Ovary (tissue), 7 donors: ENCODE measurements at regions not wholly inside any gene's neighbourhood (a gene's known extent, or its start where the extent isn't known, plus 50 kb on each side); places are given as distances from the start of the nearest gene placed in this dataset.

ENCODE experiments used
- DNase-seq, 5 donors: peaks; one replicate each; pipeline ENCODE4 v3.0.0-alpha.2; 2019 to 2020
- H3K27ac ChIP-seq, 2 donors: fragments of 200-600 bp; one replicate each; pipeline versions ENCODE4 v1.5.1 to v1.8.0; 2019 to 2022
- H3K27me3 ChIP-seq: fragments of 200-600 bp; one replicate; pipeline ENCODE4 v1.8.0; 2022
- H3K36me3 ChIP-seq: fragments of 200-600 bp; sonication (generic); one replicate; pipeline ENCODE4 v1.5.1; 2019
- H3K4me1 ChIP-seq: one replicate; pipeline ENCODE4 v1.8.1; 2013; ENCODE audit warnings: mild to moderate bottlenecking, moderate library complexity; ENCODE audit not compliant: insufficient read depth
- H3K4me3 ChIP-seq: fragments of 200-600 bp; sonication (generic); one replicate; pipeline ENCODE4 v1.5.1; 2017
- H3K9me3 ChIP-seq, 2 donors: fragments of 200-600 bp in 1 of 2; sonication (generic) in 1 of 2; one replicate each; pipeline versions ENCODE4 v1.5.1 to v1.8.1; 2013 to 2019; ENCODE audit warnings: mild to moderate bottlenecking in 1 of 2, moderate library complexity in 1 of 2
- EP300 ChIP-seq: sonication (generic); formaldehyde crosslinking; IDR thresholded peaks from one replicate; pipeline ENCODE4 v1.6.1; 2017; ENCODE audit warnings: antibody characterized with exemption
- POLR2A ChIP-seq: fragments of 450-650 bp; IDR thresholded peaks from one replicate; pipeline ENCODE4 v1.6.1; 2017; ENCODE audit warnings: antibody characterized with exemption, mild to moderate bottlenecking, moderate library complexity
- WGBS, 3 donors: extraction: QIAGEN DNeasy Blood & Tissue Kit in 1 of 3; methylation state at CpG; one replicate each; pipeline versions ENCODE4 v1.1.5 to v1.1.7; 2013 to 2017; 5-methylcytosine and 5-hydroxymethylcytosine counted together
- intact Hi-C, 4 donors: fragments of 100-400 bp; cut with DNase I; formaldehyde crosslinking; loops; one replicate each; pipeline versions ENCODE4 v1.11.0 to v1.15.1; 2022 to 2023
- TF ChIP-seq, protein P1 (sequence below), 3 donors: fragments of 450-650 bp in 2 of 3; fragments of 200-600 bp in 1 of 3; IDR thresholded peaks; one replicate each; pipeline versions ENCODE4 v1.5.1 to v1.8.0; 2016 to 2022; ENCODE audit warnings: antibody characterized with exemption in 3 of 3, mild to moderate bottlenecking in 1 of 3
- donor health status: DM: no; HTN: no; CAD: no; lungs with moderate emphysema.
- donor health status: DM: no; HTN: no; CAD: no.
- donor health status: Bipolar disorder and iron deficiency.
- donor health status: DM: no; HTN: no; CAD: no.
- donor health status: DM: yes; HTN: yes; CAD: no.

DNA sequence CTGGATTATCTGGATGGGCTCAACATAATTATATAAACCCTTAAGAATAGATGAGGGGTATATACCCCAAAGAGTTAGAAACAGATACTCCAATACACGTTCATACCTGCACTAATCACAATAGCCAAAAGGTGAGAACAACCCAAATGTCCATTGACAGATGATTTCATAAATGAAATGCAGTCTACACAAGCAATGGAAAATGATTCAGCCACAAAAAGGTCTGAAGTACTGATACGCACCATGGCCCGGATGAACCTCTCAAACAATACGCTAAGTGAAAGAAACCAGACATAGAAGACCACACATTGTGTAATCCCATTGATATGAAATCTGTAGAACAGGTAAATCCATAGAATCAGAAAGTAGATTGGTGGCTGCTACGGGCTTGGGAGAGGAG, 316.8 kb downstream of the LPIN1 start:
- TF ChIP-seq EP300: no peak
- TF ChIP-seq POLR2A: no peak
- TF ChIP-seq, protein P1, sequence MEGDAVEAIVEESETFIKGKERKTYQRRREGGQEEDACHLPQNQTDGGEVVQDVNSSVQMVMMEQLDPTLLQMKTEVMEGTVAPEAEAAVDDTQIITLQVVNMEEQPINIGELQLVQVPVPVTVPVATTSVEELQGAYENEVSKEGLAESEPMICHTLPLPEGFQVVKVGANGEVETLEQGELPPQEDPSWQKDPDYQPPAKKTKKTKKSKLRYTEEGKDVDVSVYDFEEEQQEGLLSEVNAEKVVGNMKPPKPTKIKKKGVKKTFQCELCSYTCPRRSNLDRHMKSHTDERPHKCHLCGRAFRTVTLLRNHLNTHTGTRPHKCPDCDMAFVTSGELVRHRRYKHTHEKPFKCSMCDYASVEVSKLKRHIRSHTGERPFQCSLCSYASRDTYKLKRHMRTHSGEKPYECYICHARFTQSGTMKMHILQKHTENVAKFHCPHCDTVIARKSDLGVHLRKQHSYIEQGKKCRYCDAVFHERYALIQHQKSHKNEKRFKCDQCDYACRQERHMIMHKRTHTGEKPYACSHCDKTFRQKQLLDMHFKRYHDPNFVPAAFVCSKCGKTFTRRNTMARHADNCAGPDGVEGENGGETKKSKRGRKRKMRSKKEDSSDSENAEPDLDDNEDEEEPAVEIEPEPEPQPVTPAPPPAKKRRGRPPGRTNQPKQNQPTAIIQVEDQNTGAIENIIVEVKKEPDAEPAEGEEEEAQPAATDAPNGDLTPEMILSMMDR (IDR thresholded peaks at IDR 0.05): no peak
- no peak overlapping the region for H3K27ac ChIP-seq
- DNase-seq: no peak
- intact Hi-C loops: no loop called here
- H3K36me3 ChIP-seq: no peaks in the 10 kb centered on the region
- H3K4me3 ChIP-seq: no peak overlapping the region
- 83 to 98% (median 95%) methylated on average over 5 of the region's 5 CpGs for WGBS, 3 donors
- no peaks in the 10 kb centered on the region for H3K9me3 ChIP-seq
- peaks cover 2% of the 10 kb centered on the region for H3K4me1 ChIP-seq
- H3K27me3 ChIP-seq: no peaks in the 10 kb centered on the region

DNA sequence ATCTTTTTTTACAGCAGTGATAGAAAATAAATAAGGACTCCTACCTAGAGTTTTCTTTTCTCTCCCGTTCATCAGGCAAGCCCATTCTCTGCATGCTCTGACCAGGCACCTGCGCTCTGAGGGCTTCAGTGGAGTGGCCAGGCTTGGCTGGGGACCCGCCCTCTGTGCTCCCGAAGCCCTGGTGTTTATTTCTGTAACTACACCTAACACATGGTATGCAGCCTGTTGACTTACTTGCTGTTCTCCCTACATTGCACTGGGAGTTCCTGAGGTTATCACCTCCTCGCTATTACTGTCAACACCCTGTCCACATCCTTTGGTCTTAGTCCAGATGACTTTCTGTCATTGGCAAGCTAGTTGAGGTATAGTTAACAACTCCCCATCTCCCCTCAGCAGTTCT, 317.7 kb downstream of the LPIN1 start:
- intact Hi-C loops: no loop called here
- no peak for TF ChIP-seq EP300
- TF ChIP-seq, protein P1 (IDR thresholded peaks at IDR 0.05): no peak
- TF ChIP-seq POLR2A: no peak
- Histone ChIP-seq H3K4me3 (no peak overlapping the region), H3K4me1 (peaks cover 1% of the 10 kb centered on the region), H3K27me3 (no peaks in the 10 kb centered on the region), H3K27ac (no peak overlapping the region), H3K9me3 (no peaks in the 10 kb centered on the region), H3K36me3 (no peaks in the 10 kb centered on the region)
- no peak for DNase-seq
- WGBS, 3 donors: 78 to 84% (median 79%) methylated on average over 5 of the region's 5 CpGs

DNA sequence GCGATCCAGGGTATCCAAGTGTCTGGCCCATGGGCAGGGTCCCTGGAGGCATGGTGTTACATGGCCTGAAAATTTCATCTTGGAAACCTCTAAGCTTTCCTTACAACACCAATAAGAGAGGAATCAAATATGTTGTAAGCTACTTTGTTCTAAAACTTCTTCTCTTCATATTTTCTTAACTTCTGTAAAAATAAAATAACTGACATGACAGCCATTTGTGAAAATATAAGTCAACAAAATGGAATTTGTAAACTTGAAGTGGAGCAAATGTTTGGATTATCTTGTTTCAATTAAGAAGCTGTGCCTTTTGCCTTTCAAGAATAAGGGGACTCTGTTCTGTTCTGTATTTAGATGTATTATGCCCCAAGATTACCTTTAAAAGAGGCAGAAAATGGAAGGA, 319.7 kb downstream of the LPIN1 start:
- Histone ChIP-seq H3K36me3 (no peaks in the 10 kb centered on the region), H3K4me1 (no peaks in the 10 kb centered on the region), H3K27ac (no peak overlapping the region), H3K9me3 (no peaks in the 10 kb centered on the region), H3K27me3 (no peaks in the 10 kb centered on the region), H3K4me3 (no peak overlapping the region)
- intact Hi-C loops: no loop called here
- DNase-seq: no peak
- TF ChIP-seq POLR2A: no peak
- TF ChIP-seq, protein P1 (IDR thresholded peaks at IDR 0.05): no peak
- WGBS, 3 donors: 87 to 92% (median 88%) methylated on average over 1 of the region's 1 CpG

DNA sequence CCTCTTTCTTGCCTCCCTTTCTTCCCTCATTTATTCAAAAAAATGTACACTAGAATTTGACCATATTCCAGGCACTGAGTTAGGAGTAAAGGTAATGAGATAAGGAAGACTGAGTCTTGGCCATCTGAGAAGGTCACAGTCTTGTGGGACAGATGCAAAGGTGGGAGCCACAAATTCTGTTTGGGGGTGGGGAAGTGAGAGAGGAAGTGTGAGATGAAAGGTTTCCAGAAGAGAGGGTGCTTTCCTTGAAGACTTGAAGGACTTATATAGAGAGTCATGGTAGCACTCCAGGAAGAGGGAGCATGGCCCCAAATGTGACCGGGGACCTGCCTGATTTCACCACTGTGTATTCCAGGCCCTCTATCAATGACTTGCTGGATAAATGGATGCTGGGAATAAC, 320.6 kb downstream of the LPIN1 start:
- Histone ChIP-seq H3K36me3 (no peaks in the 10 kb centered on the region), H3K27me3 (no peaks in the 10 kb centered on the region), H3K9me3 (no peaks in the 10 kb centered on the region), H3K27ac (no peak overlapping the region), H3K4me3 (no peak overlapping the region), H3K4me1 (no peaks in the 10 kb centered on the region)
- intact Hi-C loops: no loop called here
- TF ChIP-seq POLR2A (no peak), EP300 (no peak)
- TF ChIP-seq, protein P1 (IDR thresholded peaks at IDR 0.05): no peak
- DNase-seq: no peak
- 92 to 100% (median 96%) methylated on average over 1 of the region's 1 CpG for WGBS, 3 donors
